ENCODE measurements at regions not wholly inside any gene's neighbourhood (a gene's known extent, or its start where the extent isn't known, plus 50 kb on each side); places are given as distances from the start of the nearest gene placed in this dataset.

DNA sequence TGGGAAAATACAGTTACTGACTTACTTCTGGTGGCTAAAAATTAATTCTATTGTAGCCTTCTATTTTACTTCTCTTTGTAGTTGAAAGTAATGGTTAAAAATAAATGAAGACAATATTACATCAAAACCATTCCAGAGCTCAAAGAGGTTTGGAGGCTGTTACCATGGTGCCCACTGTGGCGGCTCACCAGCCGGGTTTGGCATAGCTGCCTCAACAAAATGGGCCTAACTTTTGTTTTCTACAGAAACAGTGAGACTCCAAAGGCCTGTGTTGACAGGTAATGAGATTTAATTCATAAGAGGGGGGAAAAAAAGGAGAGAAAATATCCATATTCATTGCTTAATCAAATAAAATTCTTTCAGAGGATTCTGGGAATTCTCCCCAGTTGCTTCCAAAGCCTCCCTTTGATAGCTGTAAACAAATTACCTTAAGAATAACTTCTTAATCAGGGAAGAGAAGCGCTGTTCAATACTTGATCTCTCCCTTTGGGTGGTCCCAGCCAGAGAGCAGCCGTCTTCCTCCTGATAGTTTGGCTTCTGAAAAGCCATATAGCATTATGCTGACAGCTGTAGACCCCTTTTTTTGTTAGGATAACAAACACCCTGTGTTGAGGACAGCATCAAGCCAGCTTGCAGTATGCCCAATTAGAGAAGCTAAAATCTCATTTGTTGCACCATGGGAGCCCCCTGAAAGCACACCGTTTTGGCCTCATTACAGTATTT lies 266.8 kb downstream of the NEDD1 start:
- no peak overlapping the region for H3K27ac ChIP-seq (ENCODE audit: low read length)
- H3K27me3 ChIP-seq (replicated peaks; ENCODE audit: insufficient read depth, low read length) = no peaks in the 10 kb centered on the region
- H3K9me2 ChIP-seq (replicated peaks; ENCODE audit: insufficient read depth, low read length) = no peaks in the 10 kb centered on the region
- H3K9me3 ChIP-seq (replicated peaks; ENCODE audit: insufficient read depth, low read length) = no peaks in the 10 kb centered on the region
- no peak for DNase-seq
- TF ChIP-seq EZH2phosphoT487 (IDR thresholded peaks at IDR 0.05; ENCODE audit: low read length) = no peak
- no peak for TF ChIP-seq EZH2 (optimal IDR thresholded peaks at IDR 0.05; ENCODE audit: low read depth, low read length)
- TF ChIP-seq, protein P1, sequence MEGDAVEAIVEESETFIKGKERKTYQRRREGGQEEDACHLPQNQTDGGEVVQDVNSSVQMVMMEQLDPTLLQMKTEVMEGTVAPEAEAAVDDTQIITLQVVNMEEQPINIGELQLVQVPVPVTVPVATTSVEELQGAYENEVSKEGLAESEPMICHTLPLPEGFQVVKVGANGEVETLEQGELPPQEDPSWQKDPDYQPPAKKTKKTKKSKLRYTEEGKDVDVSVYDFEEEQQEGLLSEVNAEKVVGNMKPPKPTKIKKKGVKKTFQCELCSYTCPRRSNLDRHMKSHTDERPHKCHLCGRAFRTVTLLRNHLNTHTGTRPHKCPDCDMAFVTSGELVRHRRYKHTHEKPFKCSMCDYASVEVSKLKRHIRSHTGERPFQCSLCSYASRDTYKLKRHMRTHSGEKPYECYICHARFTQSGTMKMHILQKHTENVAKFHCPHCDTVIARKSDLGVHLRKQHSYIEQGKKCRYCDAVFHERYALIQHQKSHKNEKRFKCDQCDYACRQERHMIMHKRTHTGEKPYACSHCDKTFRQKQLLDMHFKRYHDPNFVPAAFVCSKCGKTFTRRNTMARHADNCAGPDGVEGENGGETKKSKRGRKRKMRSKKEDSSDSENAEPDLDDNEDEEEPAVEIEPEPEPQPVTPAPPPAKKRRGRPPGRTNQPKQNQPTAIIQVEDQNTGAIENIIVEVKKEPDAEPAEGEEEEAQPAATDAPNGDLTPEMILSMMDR (IDR thresholded peaks at IDR 0.05; ENCODE audit: low read length) = no peak
- no peaks in the 10 kb centered on the region for H3K36me3 ChIP-seq (replicated peaks; ENCODE audit: insufficient read depth, low read length)
- no peaks in the 10 kb centered on the region for H3F3A ChIP-seq (ENCODE audit: insufficient read depth, low read length)
- H3K4me2 ChIP-seq (ENCODE audit: low read depth, low read length) = no peak overlapping the region
- no peaks in the 10 kb centered on the region for H3K79me2 ChIP-seq (ENCODE audit: low read length)
- no peak overlapping the region for H3K9ac ChIP-seq (ENCODE audit: low read length)
- H3K4me1 ChIP-seq (ENCODE audit: low read length) = no peaks in the 10 kb centered on the region
- H2AFZ ChIP-seq (ENCODE audit: low read length) = no peak overlapping the region
- H3K4me3 ChIP-seq (ENCODE audit: low read length) = no peak overlapping the region
- H4K20me1 ChIP-seq (ENCODE audit: insufficient read depth, low read length) = no peaks in the 10 kb centered on the region

DNA sequence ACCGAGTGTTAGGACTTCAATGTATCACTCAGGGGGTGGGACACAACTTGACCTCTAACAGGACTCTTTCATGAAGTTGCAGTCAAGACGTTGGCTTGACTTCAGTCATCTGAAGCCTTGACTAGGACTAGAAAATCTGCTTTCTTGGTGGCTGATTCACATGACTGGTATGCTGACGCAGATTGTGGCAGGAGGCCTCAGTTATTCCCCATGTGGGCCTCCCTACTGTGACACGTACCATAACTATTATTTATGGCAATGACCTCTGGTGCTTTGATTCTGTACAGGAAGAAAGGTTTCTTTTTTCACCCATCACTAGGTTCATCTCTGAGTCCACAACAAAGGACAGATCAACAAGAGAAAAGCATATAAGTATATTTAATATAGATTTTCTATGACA lies 270.4 kb downstream of the NEDD1 start:
- TF ChIP-seq EZH2phosphoT487 (IDR thresholded peaks at IDR 0.05; ENCODE audit: low read length) (no peak), EZH2 (optimal IDR thresholded peaks at IDR 0.05; ENCODE audit: low read depth, low read length) (no peak)
- TF ChIP-seq, protein P1 (IDR thresholded peaks at IDR 0.05; ENCODE audit: low read length) = no peak
- DNase-seq = no peak
- no peaks in the 10 kb centered on the region for H3K79me2 ChIP-seq (ENCODE audit: low read length)
- H3K4me2 ChIP-seq (ENCODE audit: low read depth, low read length) = no peak overlapping the region
- no peak overlapping the region for H3K9ac ChIP-seq (ENCODE audit: low read length)
- H2AFZ ChIP-seq (ENCODE audit: low read length) = no peak overlapping the region
- no peak overlapping the region for H3K27ac ChIP-seq (ENCODE audit: low read length)
- H3K4me3 ChIP-seq (ENCODE audit: low read length) = no peak overlapping the region
- H3K36me3 ChIP-seq (replicated peaks; ENCODE audit: insufficient read depth, low read length) = no peaks in the 10 kb centered on the region
- no peaks in the 10 kb centered on the region for H3K4me1 ChIP-seq (ENCODE audit: low read length)
- no peaks in the 10 kb centered on the region for H3K9me3 ChIP-seq (replicated peaks; ENCODE audit: insufficient read depth, low read length)
- H3K27me3 ChIP-seq (replicated peaks; ENCODE audit: insufficient read depth, low read length) = no peaks in the 10 kb centered on the region
- H4K20me1 ChIP-seq (ENCODE audit: insufficient read depth, low read length) = no peaks in the 10 kb centered on the region
- no peaks in the 10 kb centered on the region for H3K9me2 ChIP-seq (replicated peaks; ENCODE audit: insufficient read depth, low read length)
- no peaks in the 10 kb centered on the region for H3F3A ChIP-seq (ENCODE audit: insufficient read depth, low read length)

DNA sequence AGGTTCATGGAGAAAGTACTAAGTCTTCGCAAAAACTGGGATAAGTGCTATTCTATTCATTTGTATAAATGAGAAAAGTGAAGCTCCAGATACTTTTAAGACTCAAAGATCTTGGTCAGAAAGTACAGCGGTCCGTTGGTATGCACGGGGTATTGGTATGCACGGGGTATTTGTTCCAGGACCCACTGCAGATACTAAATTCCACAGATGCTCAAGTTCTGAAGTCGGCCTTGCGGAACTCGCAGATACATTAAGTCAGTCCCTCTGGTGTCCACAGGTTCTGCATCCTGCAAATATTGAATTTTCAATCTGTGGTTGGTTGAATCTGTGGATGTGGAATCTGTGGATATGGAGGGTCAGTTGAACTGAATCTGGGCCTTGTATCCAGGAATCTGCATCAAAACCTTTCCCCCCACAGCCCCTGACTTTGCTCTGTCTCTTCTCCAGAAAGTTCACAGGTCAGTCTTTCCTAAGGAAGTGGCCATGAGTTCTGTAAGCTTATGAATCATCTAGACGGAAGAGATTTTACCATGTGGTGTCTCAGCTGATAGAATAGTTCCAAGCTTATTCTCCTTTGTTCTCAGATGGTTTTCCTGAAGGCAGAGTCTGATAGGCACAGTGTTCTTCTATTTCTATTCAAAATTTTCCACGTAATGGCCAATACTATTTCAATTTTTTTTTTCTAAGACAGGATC lies 274.7 kb downstream of the NEDD1 start:
- Histone ChIP-seq H3K9ac (ENCODE audit: low read length) (no peak overlapping the region), H3K27me3 (replicated peaks; ENCODE audit: insufficient read depth, low read length) (no peaks in the 10 kb centered on the region), H3K36me3 (replicated peaks; ENCODE audit: insufficient read depth, low read length) (no peaks in the 10 kb centered on the region), H3K4me3 (ENCODE audit: low read length) (no peak overlapping the region), H2AFZ (ENCODE audit: low read length) (no peak overlapping the region), H3K9me2 (replicated peaks; ENCODE audit: insufficient read depth, low read length) (no peaks in the 10 kb centered on the region), H3K4me1 (ENCODE audit: low read length) (no peaks in the 10 kb centered on the region), H4K20me1 (ENCODE audit: insufficient read depth, low read length) (no peaks in the 10 kb centered on the region), H3F3A (ENCODE audit: insufficient read depth, low read length) (no peaks in the 10 kb centered on the region), H3K9me3 (replicated peaks; ENCODE audit: insufficient read depth, low read length) (no peaks in the 10 kb centered on the region), H3K4me2 (ENCODE audit: low read depth, low read length) (no peak overlapping the region), H3K79me2 (ENCODE audit: low read length) (no peaks in the 10 kb centered on the region), H3K27ac (ENCODE audit: low read length) (no peak overlapping the region)
- DNase-seq = no peak
- TF ChIP-seq EZH2phosphoT487 (IDR thresholded peaks at IDR 0.05; ENCODE audit: low read length) = no peak
- no peak for TF ChIP-seq EZH2 (optimal IDR thresholded peaks at IDR 0.05; ENCODE audit: low read depth, low read length)
- TF ChIP-seq, protein P1 (IDR thresholded peaks at IDR 0.05; ENCODE audit: low read length) = no peak

Measured in MM.1S (cell line).